K562 (cell line): ENCODE measurements at regions not wholly inside any gene's neighbourhood (a gene's known extent, or its start where the extent isn't known, plus 50 kb on each side); places are given as distances from the start of the nearest gene placed in this dataset.

ENCODE experiments used
- ATAC-seq: fragments of 200-7000 bp; cut with Tn5 transposase; 3 replicates; pipeline ENCODE4 v1.9.1; 2020; ENCODE audit warnings: moderate library complexity
- BruUV-seq: library from RNA; stranded (reverse); fragments of 400-500 nt; replicated peaks from 2 replicates; lab custom pipeline; 2021; lab: Mats Ljungman, UMichigan
- CTCF ChIA-PET: fragments of 300-600 bp; formaldehyde crosslinking; extraction: SDS; loops from one replicate; lab custom pipeline; 2021; ENCODE audit warnings: low intra/inter-chr PET ratio; lab: Yijun Ruan, JAX
- POLR2A ChIA-PET: fragments of 300-600, 350-650 bp; sonication (Branson Sonifier 250); formaldehyde crosslinking; extraction: SDS; loops from one replicate; lab custom pipeline; 2021; ENCODE audit warnings: antibody characterized with exemption, inconsistent platforms; lab: Yijun Ruan, JAX
- DNase-seq, 4 experiments: peaks; one replicate each; pipeline versions ENCODE4 v3.0.0 to v3.0.0-alpha.2; 2011 to 2018; ENCODE audit warnings: low spot score in 3 of 4, mixed read lengths in 3 of 4; ENCODE audit errors: extremely low read depth in 1 of 4
- FAIRE-seq: peaks from 2 replicates; lab custom pipeline; 2011; peaks lifted over from hg19 to GRCh38; lab: Jason Lieb, UNC
- H2AFZ ChIP-seq: 2 replicates; pipeline ENCODE4 v1.6.0; 2011; ENCODE audit warnings: low read depth, low read length, control low read depth, inconsistent platforms
- H3K27ac ChIP-seq: fragments of 200-600 bp; 3 replicates; pipeline ENCODE4 v1.8.0; 2011; ENCODE audit warnings: low read depth, mild to moderate bottlenecking, control low read depth, inconsistent platforms, low read length, moderate library complexity, mixed read lengths; ENCODE audit errors: extremely low read depth
- H3K27me3 ChIP-seq, 2 experiments: fragments of 300-600 bp in 1 of 2; 2 replicates in 1 of 2; 3 replicates in 1 of 2; pipeline versions ENCODE4 v1.6.0 to v1.8.0; 2011; ENCODE audit warnings: inconsistent platforms in 2 of 2, low read length in 2 of 2, mild to moderate bottlenecking in 1 of 2, mixed read lengths in 1 of 2, moderate library complexity in 1 of 2; ENCODE audit not compliant: control insufficient read depth in 2 of 2, insufficient read depth in 2 of 2
- H3K36me3 ChIP-seq: fragments of 300-600 bp; 3 replicates; pipeline ENCODE4 v1.8.0; 2011; ENCODE audit warnings: mild to moderate bottlenecking, low read length, inconsistent platforms; ENCODE audit not compliant: control insufficient read depth, insufficient read depth
- H3K4me1 ChIP-seq, 2 experiments: fragments of 200-600 bp in 1 of 2; replicated peaks in 1 of 2; 2 replicates in 1 of 2; 3 replicates in 1 of 2; pipeline versions ENCODE4 v1.5.1 to v1.8.0; 2011; ENCODE audit warnings: inconsistent platforms in 2 of 2, low read length in 2 of 2, mild to moderate bottlenecking in 1 of 2, mixed read lengths in 1 of 2, moderate library complexity in 1 of 2; ENCODE audit not compliant: control insufficient read depth in 2 of 2, insufficient read depth in 2 of 2
- H3K4me2 ChIP-seq: 2 replicates; pipeline ENCODE4 v1.6.1; 2011; ENCODE audit warnings: low read length, control low read depth, inconsistent platforms, mixed read lengths; ENCODE audit not compliant: insufficient read depth
- H3K4me3 ChIP-seq: fragments of 200-600 bp; sonication (generic), shearing (Covaris generic); 2 replicates; pipeline ENCODE4 v1.5.1; 2016; ENCODE audit warnings: control low read depth, inconsistent platforms
- H3K79me2 ChIP-seq: fragments of 200-600 bp; 3 replicates; pipeline ENCODE4 v1.8.0; 2011; ENCODE audit warnings: low read length, inconsistent platforms; ENCODE audit not compliant: control insufficient read depth, insufficient read depth
- H3K9ac ChIP-seq, 2 experiments: 2 replicates each; pipeline versions ENCODE4 v1.6.0 to v1.6.1; 2011; ENCODE audit warnings: low read depth in 2 of 2, low read length in 2 of 2, control low read depth in 1 of 2, inconsistent platforms in 1 of 2, mild to moderate bottlenecking in 1 of 2, mixed read lengths in 1 of 2; ENCODE audit not compliant: insufficient read depth in 1 of 2
- H3K9me1 ChIP-seq: one replicate; pipeline ENCODE4 v1.6.0; 2011; ENCODE audit warnings: inconsistent platforms, mild to moderate bottlenecking, low read length, moderate library complexity; ENCODE audit not compliant: control insufficient read depth, insufficient read depth
- H3K9me3 ChIP-seq: replicated peaks from 2 replicates; pipeline ENCODE4 v1.5.1; 2011; ENCODE audit warnings: low read depth, low read length, inconsistent platforms; ENCODE audit not compliant: control insufficient read depth, insufficient read depth
- H4K20me1 ChIP-seq: replicated peaks from 2 replicates; pipeline ENCODE4 v1.6.1; 2011; ENCODE audit warnings: low read length, inconsistent platforms, mixed read lengths; ENCODE audit not compliant: control insufficient read depth, insufficient read depth
- ATF3 ChIP-seq, 2 experiments: fragments of 450-650 bp in 1 of 2; sonication (generic) in 1 of 2; formaldehyde crosslinking in 1 of 2; IDR thresholded peaks in 1 of 2; conservative IDR thresholded peaks in 1 of 2; 2 replicates each; pipeline versions ENCODE4 v1.6.1 to v1.8.1; 2016 to 2023; ENCODE audit warnings: mild to moderate bottlenecking in 2 of 2, moderate library complexity in 2 of 2, inconsistent platforms in 1 of 2, missing genetic modification reagents in 1 of 2
- BCOR ChIP-seq: fragments of 450-650 bp; IDR thresholded peaks from 2 replicates; pipeline ENCODE4 v1.6.1; 2016
- CBFA2T3 ChIP-seq: fragments of 450-650 bp; IDR thresholded peaks from 2 replicates; pipeline ENCODE4 v1.6.1; 2017
- CBX3 ChIP-seq, 2 experiments: IDR thresholded peaks; 1 replicate in 1 of 2; 2 replicates in 1 of 2; pipeline ENCODE4 v1.6.1; 2012; ENCODE audit warnings: inconsistent platforms in 2 of 2, low read length in 2 of 2, borderline replicate concordance in 1 of 2, control low read depth in 1 of 2
- FOS ChIP-seq: IDR thresholded peaks from 3 replicates; pipeline ENCODE4 v1.6.1; 2011; ENCODE audit not compliant: insufficient read length; ENCODE audit errors: extremely low read depth
- GTF2F1 ChIP-seq: IDR thresholded peaks from 2 replicates; pipeline ENCODE4 v1.6.1; 2011; ENCODE audit warnings: low read depth, low read length, improper control_type of control experiment
- KAT8 ChIP-seq: fragments of 450-650 bp; IDR thresholded peaks from 2 replicates; pipeline ENCODE4 v1.6.1; 2016; ENCODE audit warnings: low read depth, mild to moderate bottlenecking
- KDM1A ChIP-seq, 2 experiments: fragments of 450-650 bp; IDR thresholded peaks; 2 replicates each; pipeline ENCODE4 v1.6.1; 2016; ENCODE audit warnings: mild to moderate bottlenecking in 2 of 2
- MYBL2 ChIP-seq, 2 experiments: fragments of 450-650 bp in 1 of 2; sonication (generic) in 1 of 2; formaldehyde crosslinking in 1 of 2; IDR thresholded peaks; 2 replicates each; pipeline versions ENCODE4 v1.6.1 to v1.8.1; 2017 to 2022; ENCODE audit warnings: borderline replicate concordance in 1 of 2, inconsistent platforms in 1 of 2, low read depth in 1 of 2, mild to moderate bottlenecking in 1 of 2, missing genetic modification reagents in 1 of 2, moderate library complexity in 1 of 2
- NFIC ChIP-seq: fragments of 450-650 bp; IDR thresholded peaks from 2 replicates; pipeline ENCODE4 v1.6.1; 2017; ENCODE audit warnings: mild to moderate bottlenecking, inconsistent platforms
- RBM25 ChIP-seq: fragments of 200-400 bp; formaldehyde crosslinking; IDR thresholded peaks from 2 replicates; pipeline ENCODE4 v1.6.1; 2018; ENCODE audit warnings: low read length, low read depth, moderate library complexity; ENCODE audit not compliant: severe bottlenecking
- SIN3A ChIP-seq, 2 experiments: fragments of 150-350 bp in 1 of 2; IDR thresholded peaks; 2 replicates each; pipeline ENCODE4 v1.6.1; 2011 to 2016; ENCODE audit warnings: borderline replicate concordance in 2 of 2, low read depth in 2 of 2, low read length in 2 of 2, mild to moderate bottlenecking in 2 of 2, moderate library complexity in 2 of 2; ENCODE audit not compliant: control insufficient read depth in 1 of 2
- ZNF431 ChIP-seq: sonication (generic); formaldehyde crosslinking; IDR thresholded peaks from 2 replicates; pipeline ENCODE4 v1.8.0; 2022; ENCODE audit warnings: mild to moderate bottlenecking, missing genetic modification reagents
- ZNF695 ChIP-seq: fragments of 450-650 bp; formaldehyde crosslinking; IDR thresholded peaks from 2 replicates; pipeline ENCODE4 v1.4.0; 2020; ENCODE audit warnings: mild to moderate bottlenecking, moderate library complexity
- ZNF766 ChIP-seq: fragments of 200-800 bp; sonication (Bioruptor generic); conservative IDR thresholded peaks from 2 replicates; pipeline ENCODE4 v1.6.1; 2016; ENCODE audit warnings: missing genetic modification characterization, missing compliant biosample characterization
- ZNF830 ChIP-seq: fragments of 250-450 bp; sonication (Bioruptor Pico); IDR thresholded peaks from 2 replicates; pipeline ENCODE4 v1.5.0; 2021; ENCODE audit warnings: mild to moderate bottlenecking
- ZSCAN32 ChIP-seq: fragments of 450-650 bp; formaldehyde crosslinking; IDR thresholded peaks from 2 replicates; pipeline ENCODE4 v1.4.0; 2020; ENCODE audit warnings: mild to moderate bottlenecking, moderate library complexity
- WGBS: fragments of 100-300 bp; shearing (Covaris generic); methylation state at CpG from one replicate; pipeline ENCODE4 v1.1.6; 2016; ENCODE audit warnings: low coverage, mixed read lengths; ENCODE audit not compliant: insufficient coverage; ENCODE audit errors: missing lambda C conversion rate; 5-methylcytosine and 5-hydroxymethylcytosine counted together
- in situ Hi-C: fragments of 300-500 bp; cut with MboI; formaldehyde crosslinking; loops from 4 replicates; pipeline ENCODE4 v1.15.0; 2018; ENCODE audit warnings: inconsistent platforms, mixed read lengths
- intact Hi-C: fragments of 100-400 bp; cut with micrococcal nuclease; formaldehyde crosslinking; loops from 2 replicates; pipeline ENCODE4 v1.14.2; 2022

DNA sequence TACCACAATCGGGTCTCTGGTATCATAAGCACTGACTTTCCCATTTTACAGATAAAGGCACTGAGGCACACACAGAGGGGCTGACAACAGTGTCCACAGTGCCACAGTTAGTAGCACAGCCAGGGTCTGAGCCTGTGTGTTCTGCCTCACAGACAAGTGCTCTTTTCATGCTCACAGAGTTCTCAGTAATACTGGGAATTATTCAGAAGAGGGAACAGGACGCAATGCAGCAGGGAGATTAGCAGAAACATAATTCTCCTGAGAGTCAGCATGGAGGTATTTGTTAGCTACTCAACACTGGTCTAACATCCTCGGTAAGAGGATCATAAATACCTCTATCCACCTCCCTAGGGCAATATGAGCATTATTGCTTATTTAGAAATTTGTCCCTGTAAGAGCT lies 219.3 kb upstream of the EEA1 start:
- H3K27me3 ChIP-seq, result no peaks in the 10 kb centered on the region
- no TSS peak for BruUV-seq
- H3K36me3 ChIP-seq, result no peaks in the 10 kb centered on the region
- H3K4me2 ChIP-seq, result no peak overlapping the region
- H3K4me1 ChIP-seq, result peaks cover 0 to 9% of the 10 kb centered on the region in 2 experiments; a peak in 2 of 5 replicates
- TF ChIP-seq BCOR (peak; percentile 46; the same call in 1 of the 2 replicates), SIN3A (IDR thresholded peaks at IDR 0.05; ENCODE audit: borderline replicate concordance in 2 of 2, control insufficient read depth in 1 of 2, low read depth in 2 of 2, low read length in 2 of 2) (no peak), KDM1A (IDR thresholded peaks at IDR 0.05) (peak in 1 of 2 experiments; percentile 35; a peak in 1 of 4 replicates), ZNF431 (CRISPR knock-in tag) (no peak), ZNF830 (CRISPR knock-in tag) (no peak), NFIC (no peak), RBM25 (peak; percentile 56)
- no peaks in the 10 kb centered on the region for H3K79me2 ChIP-seq
- intact Hi-C loops, result no loop called here
- H3K4me3 ChIP-seq, result no peak overlapping the region
- in situ Hi-C loops, result no loop called here
- no peak for DNase-seq
- 0 out of 2 replicates have a peak overlapping the region, but pooled peaks have one; percentile 53 for H2AFZ ChIP-seq
- no peak overlapping the region for H3K27ac ChIP-seq
- H3K9me3 ChIP-seq, result no peaks in the 10 kb centered on the region
- FAIRE-seq, result no peak
- WGBS, result 31% methylated on average over 3 of the region's 3 CpGs
- CTCF ChIA-PET, result no interaction called here
- POLR2A ChIA-PET, result interaction anchor here (1.1 kb wide), 1 partner anchor 10 kb away, joined by 4 read pairs; no protein-coding TSS in a partner anchor
- H3K9ac ChIP-seq, result no peak overlapping the region
- no peak for ATAC-seq
- H4K20me1 ChIP-seq, result no peaks in the 10 kb centered on the region
- H3K9me1 ChIP-seq, result no peaks in the 10 kb centered on the region

DNA sequence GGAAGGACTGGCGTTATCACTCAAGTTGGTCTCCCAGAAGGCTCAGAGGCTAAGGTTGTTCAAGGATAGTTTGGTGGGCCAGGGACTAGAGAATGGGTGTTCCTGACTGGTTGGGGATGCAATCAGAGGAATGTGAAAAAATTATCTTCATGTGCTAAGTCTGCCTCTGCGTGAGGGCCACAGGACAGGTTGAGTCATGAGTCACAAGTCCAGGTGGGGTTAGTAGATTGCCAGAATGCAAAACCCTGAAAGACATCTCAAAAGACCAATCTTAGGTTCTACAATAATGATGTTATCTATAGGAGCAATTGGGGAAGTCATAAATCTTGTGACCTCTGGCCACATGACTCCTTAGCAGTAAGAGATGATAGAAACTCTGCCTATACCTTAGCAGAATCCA lies 220.1 kb upstream of the EEA1 start:
- H3K36me3 ChIP-seq, result no peaks in the 10 kb centered on the region
- no peak overlapping the region for H2AFZ ChIP-seq
- H3K9me1 ChIP-seq, result no peaks in the 10 kb centered on the region
- H3K9me3 ChIP-seq, result no peaks in the 10 kb centered on the region; the same call in 1 of the 2 replicates
- peaks cover 0 to 9% of the 10 kb centered on the region in 2 experiments; a peak in 2 of 5 replicates for H3K4me1 ChIP-seq
- peak; percentile 59 for ATAC-seq
- no peaks in the 10 kb centered on the region for H3K79me2 ChIP-seq
- no peak overlapping the region for H3K9ac ChIP-seq
- ChIA-PET CTCF (no interaction called here), POLR2A (interaction anchor here (1.1 kb wide), 1 partner anchor 11 kb away, joined by 4 read pairs; no protein-coding TSS in a partner anchor)
- BruUV-seq, result no TSS peak
- no peak overlapping the region for H3K4me2 ChIP-seq
- H3K27ac ChIP-seq, result no peak overlapping the region
- no peak overlapping the region for H3K4me3 ChIP-seq
- in situ Hi-C loops (no loop called here), intact Hi-C loops (no loop called here)
- no peaks in the 10 kb centered on the region for H3K27me3 ChIP-seq
- peak in 1 of 4 experiments; percentile 44 for DNase-seq
- FAIRE-seq, result no peak
- WGBS, result 41% methylated on average over 2 of the region's 2 CpGs
- H4K20me1 ChIP-seq, result no peaks in the 10 kb centered on the region
- TF ChIP-seq ZNF766 (CRISPR knock-in tag) (0 out of 2 replicates have a peak, but pooled peaks have one; percentile 38), ATF3 (IDR thresholded peaks at IDR 0.05) (peak; percentile 75; the same call in 1 of the 2 replicates), ATF3 (CRISPR knock-in tag; conservative IDR thresholded peaks at IDR 0.05) (no peak), CBFA2T3 (peak; percentile 78), MYBL2 (IDR thresholded peaks at IDR 0.05; ENCODE audit: low read depth) (no peak), MYBL2 (CRISPR knock-in tag; IDR thresholded peaks at IDR 0.05; ENCODE audit: borderline replicate concordance) (no peak), GTF2F1 (no peak), KAT8 (no peak), ZSCAN32 (no peak), FOS (peak; percentile 8), ZNF695 (CRISPR knock-in tag) (no peak), CBX3 (IDR thresholded peaks at IDR 0.05; ENCODE audit: borderline replicate concordance in 1 of 2, low read length in 2 of 2) (no peak; a peak in 1 of 3 replicates)
